T1000 (cell line): ENCODE measurements at regions not wholly inside any gene's neighbourhood (a gene's known extent, or its start where the extent isn't known, plus 50 kb on each side); places are given as distances from the start of the nearest gene placed in this dataset.

Experiments
- DNase-seq: peaks from one replicate; lab custom pipeline; 2025; ENCODE audit warnings: mixed read lengths; lab: John Stamatoyannopoulos, UW

DNA sequence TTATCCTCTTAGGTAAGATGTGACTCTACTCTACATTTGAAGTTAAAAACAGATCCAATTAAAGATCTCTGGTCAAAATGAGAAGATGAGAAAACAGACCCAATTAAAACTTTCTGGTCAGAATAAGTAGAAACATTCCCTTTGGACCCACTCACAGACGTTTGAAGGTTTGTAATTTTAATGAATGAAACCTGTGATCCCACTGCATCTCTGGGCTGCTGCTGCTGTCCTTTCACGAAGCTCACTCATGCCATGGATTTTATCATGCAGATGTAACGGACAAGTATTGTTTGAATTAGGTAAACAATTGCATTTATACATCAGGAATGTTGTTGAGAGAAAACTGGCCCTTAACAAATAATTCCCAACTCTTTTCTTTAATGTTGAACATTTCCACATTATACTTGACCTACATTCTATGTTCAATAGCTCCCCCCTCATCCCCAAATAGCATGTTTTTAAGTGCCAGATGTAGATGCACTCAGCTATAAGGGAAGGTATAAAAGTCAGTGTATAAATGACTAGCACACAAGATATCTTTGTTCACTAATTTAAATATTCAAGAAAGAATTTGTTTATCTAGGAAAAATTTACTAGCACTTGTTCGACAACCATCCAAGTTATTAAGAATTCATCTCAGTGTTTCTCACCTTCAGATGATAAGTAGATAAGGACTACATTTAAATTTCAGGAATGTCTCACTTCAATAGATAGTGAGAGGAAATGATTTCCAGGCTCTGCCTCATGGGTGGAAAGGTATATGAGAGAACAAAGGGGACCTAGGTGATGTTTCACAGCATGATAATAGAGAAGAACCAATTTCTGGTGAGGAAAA is 202.3 kb upstream of the LMNTD1 start:
- DNase-seq = no peak

- DNase-seq = no peak
Observed at GRCh38 chr12:25755971-25756260, 202.6 kb upstream of the RASSF8 start.

GRCh38 chr12:25757037-25757665 is 201.3 kb upstream of the RASSF8 start:
- no peak for DNase-seq

GRCh38 chr12:25759752-25760151 is 198.7 kb upstream of the RASSF8 start:
- no peak for DNase-seq

- no peak for DNase-seq
Observed at GRCh38 chr12:25761356-25761755, 197.1 kb upstream of the RASSF8 start.

- DNase-seq = no peak
Observed at GRCh38 chr12:25764409-25764808, 194.1 kb upstream of the RASSF8 start.

DNA sequence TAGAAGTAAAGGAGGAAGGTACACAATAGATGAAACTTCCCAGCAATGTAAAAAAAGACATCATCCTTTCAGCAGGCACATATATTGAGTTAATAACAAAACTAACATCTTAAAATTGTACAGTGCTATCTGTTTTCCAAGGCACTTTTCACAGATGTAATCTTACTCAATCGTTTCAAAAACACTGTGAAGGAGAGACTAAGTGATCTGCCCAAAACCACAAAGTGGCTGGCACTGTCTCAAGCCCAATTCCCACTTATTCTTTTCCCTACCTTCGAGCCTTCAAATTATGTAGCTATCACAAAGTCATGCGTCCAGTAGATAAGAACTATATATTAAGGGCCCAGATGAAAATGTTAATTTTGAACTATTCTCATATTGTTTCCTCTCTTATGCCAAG is 193.6 kb upstream of the RASSF8 start:
- DNase-seq = no peak

DNA sequence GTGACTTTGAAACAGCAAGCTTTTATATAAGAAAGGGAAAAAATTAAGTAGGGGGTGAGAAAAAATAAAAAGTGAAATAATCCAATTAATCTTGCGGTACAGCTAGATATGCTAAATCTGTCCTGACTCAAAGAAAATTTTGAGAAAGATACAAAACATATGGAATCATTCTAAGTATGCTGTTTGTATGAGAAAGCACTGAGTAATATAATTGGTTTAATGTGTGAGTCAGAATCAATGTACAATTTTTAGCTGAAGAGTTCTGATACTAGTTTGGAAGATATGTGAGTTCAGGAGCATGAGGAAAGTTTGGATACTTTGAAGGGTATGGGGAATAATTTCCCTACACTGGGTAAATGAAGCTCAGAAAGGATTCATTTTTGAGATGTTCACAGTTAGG is 190.9 kb upstream of the RASSF8 start:
- DNase-seq = no peak

DNA sequence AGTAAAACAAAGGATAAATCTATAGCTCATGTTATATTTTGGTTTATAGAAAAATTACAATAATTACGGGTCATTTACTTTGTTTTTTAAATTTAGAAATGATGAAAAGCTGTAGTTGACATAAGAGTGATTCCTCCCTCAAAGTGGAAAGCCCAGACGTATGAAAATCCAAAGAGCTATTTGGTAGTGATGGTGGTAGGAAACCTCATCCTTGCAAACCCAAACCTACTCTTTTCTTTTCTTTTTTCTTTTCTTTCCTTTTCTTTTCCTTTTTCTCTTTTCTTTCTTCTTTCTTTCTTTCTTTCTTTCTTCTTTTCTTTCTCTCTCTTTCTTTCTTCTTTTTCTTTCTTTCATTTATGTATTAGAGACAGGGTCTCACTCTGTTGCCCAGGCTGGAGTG is 190.3 kb upstream of the RASSF8 start:
- no peak for DNase-seq

DNA sequence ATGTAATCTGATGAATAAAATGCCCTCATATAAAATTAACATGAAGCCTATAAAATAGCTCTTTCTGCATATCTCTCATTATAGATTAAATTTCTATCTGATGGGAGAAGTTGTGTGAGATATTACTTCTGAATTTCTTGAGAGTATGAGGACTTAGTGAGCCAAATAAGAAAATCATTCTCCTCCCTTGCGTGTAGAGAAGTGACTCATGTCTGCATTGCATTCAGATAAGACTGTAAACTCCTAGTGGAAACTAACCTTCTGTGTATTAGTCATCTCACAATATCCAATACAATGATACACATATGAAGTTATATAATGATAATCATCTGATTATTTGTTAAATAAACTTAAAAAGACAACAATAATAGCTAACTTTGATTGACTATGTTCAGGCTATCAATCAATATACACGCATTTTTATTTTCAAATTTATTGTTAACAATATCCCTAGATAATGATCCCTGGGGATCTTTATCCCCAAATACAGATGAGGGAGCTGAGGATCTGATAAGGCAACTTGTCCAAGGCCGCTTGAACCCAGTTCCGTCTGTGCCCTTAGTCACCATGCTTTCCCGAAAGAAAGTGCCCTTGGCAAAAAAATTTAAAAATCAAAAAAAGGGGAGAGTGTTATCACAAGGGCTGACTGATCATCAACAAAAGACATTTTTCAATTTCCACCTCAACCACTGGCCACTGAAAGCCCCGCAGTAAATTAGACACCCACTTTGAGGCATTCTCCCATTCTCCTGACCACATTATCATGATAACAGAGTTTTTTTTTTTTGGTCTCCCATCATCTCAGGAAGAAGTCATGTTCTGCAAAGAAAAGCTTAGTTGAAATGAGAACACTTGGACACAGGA is 189.2 kb upstream of the RASSF8 start:
- no peak for DNase-seq

DNA sequence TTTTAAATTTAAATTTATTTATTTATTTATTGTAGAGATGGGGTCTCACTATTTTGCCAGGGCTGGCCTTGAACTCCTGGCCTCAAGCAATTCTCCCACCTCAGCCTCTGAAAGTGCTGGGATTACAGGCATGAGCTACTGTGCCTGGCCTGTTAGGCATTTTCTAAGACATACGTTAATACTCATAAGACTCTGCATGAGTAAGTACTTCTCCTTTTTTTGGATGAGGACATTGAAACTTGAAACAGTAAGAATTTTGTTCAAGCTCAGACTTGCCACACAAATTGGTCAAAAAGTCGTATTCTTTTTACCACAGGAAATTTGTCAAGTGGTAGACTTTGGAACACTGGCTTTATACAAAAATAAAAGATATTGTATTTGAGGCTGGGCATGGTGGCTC is 187.4 kb upstream of the RASSF8 start:
- no peak for DNase-seq

DNA sequence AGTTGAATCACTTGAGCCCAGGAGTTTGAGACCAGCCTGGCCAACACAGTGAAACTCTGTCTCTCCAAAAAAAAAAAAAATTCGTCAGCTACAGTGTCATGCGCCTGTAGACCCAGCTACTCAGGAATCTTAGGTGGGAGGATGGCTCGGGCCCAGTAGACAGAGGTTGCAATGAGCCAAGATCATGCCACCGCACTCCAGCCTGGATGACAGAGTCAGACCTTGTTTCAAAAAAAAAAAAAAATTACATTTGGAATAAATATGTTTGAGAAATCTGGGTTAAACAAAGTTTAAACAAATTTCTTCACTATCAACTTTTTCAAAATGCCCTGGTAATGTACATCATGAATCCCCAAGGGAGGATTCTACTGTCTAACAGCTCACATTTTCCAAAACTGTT is 187.0 kb upstream of the RASSF8 start:
- no peak for DNase-seq

DNA sequence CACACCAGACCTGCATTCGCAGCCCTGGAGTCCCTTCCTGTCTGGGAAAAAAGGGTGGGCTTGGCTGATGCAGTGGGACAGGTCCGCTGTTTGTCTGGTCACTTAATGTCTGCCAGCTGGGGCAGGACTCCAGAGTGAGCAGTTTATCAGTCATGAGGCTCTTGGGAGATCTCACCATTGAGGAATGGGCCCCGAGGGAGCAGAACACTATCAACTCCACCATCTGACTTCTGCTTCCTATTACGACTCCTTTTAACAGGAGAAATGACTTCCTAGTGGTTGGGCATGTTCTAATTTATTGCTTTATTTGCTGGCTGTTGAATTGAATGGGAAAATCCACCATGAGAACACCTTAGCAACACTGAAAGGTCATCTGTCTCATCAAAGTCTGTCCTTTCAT is 182.5 kb upstream of the RASSF8 start:
- peak; percentile 70 for DNase-seq

GRCh38 chr12:25780771-25781170 is 177.7 kb upstream of the RASSF8 start:
- DNase-seq = no peak

- no peak for DNase-seq
Observed at GRCh38 chr12:25781232-25781631, 177.2 kb upstream of the RASSF8 start.

DNA sequence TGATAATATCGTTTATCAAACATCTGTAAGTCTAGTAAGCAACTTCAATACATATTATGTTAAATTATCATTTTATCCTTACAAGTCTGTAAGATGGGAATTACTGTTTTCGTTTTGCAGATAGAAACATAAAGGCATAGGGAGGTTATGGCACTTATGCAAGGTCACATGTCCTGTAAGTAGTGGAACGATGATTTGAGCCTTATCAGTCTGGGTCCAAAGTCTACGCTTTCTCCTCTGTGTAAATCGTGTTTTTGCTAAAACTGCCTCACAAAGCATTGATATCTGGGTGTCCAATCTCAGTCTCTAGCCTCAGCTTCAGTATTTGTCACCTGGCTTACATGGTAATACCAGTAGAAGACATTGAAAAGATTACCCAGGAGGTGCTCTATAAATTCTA is 174.9 kb upstream of the RASSF8 start:
- no peak for DNase-seq

DNA sequence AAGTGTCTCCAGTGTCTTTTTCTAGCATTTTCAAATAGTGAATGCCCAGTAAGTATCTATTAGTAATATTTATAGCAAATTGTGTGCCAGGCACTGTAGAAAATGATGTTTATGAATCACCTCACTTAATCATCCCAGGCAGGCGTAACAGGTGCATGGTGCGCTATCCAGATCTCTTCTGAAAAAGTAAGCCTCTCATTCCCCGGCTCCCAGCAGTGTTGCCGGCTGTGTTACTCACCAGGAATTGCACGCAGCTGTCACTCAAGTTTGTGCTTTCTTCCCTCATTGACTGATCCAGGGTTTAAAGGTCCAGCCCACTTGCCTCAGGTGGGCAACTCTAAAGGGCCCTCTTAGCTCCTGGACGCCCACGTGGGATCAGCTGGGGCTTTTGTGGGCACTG is 173.8 kb upstream of the RASSF8 start:
- DNase-seq = no peak

- no peak for DNase-seq
Observed at GRCh38 chr12:25785134-25785533, 173.3 kb upstream of the RASSF8 start.

DNA sequence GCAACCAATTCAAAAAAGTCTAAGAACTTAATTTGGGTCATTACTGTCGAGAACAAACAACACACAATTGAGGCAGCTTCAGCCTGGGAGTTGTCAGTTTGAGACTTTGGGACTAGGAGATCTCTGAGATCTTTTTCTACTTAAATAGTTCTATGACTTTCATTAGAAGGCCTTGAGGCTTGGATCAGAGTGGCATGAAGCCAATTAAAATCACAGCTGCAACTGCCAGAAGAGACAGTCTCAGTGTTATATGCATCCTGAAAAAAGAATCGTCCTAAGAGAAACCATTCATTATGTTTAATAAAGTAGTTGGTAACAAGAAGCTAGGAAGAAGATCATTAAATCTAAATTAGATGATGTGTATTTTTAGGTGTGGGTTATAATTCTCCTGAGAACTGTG is 170.8 kb upstream of the RASSF8 start:
- DNase-seq = no peak

DNA sequence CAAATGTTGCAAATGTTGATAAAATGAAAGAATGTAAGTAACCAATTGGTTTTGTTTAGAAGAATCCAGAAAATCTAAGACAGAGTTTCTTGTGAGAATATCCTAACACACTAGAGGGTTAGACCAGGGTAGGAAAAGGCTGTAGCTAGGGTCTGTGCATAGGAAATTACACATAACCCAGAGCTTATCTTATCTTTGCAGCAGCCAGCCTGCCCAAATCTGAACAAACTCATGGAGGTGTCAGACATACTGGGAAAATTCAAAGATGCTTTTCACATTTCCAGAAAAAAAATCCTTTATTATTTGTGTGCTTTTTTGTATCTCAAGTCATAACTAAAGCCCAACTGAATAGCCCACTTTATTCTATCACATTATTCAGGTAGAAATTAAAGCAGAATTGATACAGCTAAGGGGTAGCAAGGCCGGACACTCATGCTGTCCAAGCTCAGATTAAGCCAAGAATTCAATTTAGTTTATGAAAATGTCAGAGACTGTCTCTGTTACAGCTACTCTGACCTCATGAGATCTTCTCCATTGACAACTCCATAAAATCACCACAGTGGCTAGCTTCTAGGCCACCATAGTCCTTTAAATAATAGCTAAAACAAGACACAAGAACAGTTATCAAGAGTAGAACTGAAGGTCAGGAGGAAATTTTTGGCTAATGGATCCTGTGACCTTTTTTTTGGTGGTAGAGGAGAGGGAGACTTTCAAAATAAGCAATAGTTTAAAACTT is 169.6 kb upstream of the RASSF8 start:
- DNase-seq = no peak

GRCh38 chr12:25789541-25789944 is 168.9 kb upstream of the RASSF8 start:
- DNase-seq = no peak

DNA sequence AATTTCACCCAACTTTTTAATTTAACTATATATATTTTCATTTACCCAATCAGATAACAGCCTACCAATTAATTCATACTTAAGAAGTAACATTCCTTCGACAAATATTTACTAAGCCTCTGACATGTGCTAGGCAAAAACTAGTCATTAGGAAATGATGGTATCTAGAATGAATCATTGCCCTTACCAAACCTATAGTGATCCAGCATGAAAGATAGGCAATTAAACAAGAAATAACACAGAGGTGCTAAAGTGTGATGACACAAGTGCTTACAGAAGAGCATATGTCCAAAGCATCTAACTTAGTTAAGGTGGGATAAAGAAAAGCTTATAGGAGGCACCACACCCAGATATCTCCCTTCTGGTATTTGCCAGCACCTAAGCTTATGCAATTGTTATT is 166.5 kb upstream of the RASSF8 start:
- no peak for DNase-seq
